ENCODE measurements at regions not wholly inside any gene's neighbourhood (a gene's known extent, or its start where the extent isn't known, plus 50 kb on each side); places are given as distances from the start of the nearest gene placed in this dataset.

DNA sequence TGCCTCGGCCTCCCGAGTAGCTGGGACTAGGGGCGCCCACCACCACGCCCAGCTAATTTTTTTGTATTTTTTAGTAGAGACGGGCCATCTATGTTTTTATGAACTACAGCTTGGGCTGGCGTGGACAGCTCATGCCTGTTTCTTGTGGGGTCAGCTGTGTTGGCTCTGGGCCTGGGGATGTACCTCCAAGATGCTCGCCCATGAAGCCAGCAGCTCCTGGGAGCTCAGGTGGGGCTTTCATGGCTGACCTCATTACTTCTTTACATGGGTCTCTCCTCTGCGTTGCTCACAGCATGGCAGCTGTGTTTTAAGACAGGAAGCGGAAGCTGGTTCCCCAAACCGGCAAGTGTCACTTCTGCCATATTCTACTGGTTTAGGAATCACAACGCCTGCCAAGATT is 203.1 kb downstream of the SOX11 start:
- Histone ChIP-seq H3K79me2 (ENCODE audit: insufficient read depth, low read length) (no peaks in the 10 kb centered on the region), H4K20me1 (ENCODE audit: insufficient read depth) (no peaks in the 10 kb centered on the region), H3K4me2 (ENCODE audit: low read length) (no peak overlapping the region), H3K4me1 (ENCODE audit: control insufficient read depth in 1 of 2, insufficient read depth in 2 of 2, low read length in 2 of 2) (no peaks in the 10 kb centered on the region), H3K27me3 (ENCODE audit: insufficient read depth, low read length) (no peaks in the 10 kb centered on the region), H3K36me3 (ENCODE audit: control insufficient read depth in 1 of 2, insufficient read depth in 2 of 2, low read length in 2 of 2) (no peaks in the 10 kb centered on the region), H3K4me3 (replicated peaks in 1 of 2; ENCODE audit: low read depth in 1 of 2, low read length in 2 of 2) (no peak overlapping the region), H3K27ac (ENCODE audit: low read depth, low read length) (no peak overlapping the region), H3K9me3 (ENCODE audit: control insufficient read depth in 1 of 2, insufficient read depth in 1 of 2, low read depth in 1 of 2, low read length in 2 of 2) (peaks cover 6 to 16% of the 10 kb centered on the region in 2 experiments; a peak in 2 of 4 replicates), H3K9me2 (ENCODE audit: insufficient read depth) (no peaks in the 10 kb centered on the region), H2AFZ (ENCODE audit: low read depth, low read length, poor library complexity, severe bottlenecking) (no peak overlapping the region), H3K9ac (ENCODE audit: low read length) (no peak overlapping the region)
- intact Hi-C loops (cut with micrococcal nuclease): no loop called here
- no peak for DNase-seq (ENCODE audit: low read depth, low spot score)
- RAD21 ChIA-PET (ENCODE audit: low non-redundant PET in 1 of 2, low total read pairs in 2 of 2, uncharacterized antibody in 2 of 2, unreplicated experiment in 2 of 2): no interaction called here
- CTCF ChIA-PET: no interaction called here
- no TSS peak for BruUV-seq (replicated peaks)
- ATAC-seq: no peak
- POLR2A ChIA-PET: no interaction called here
- TF ChIP-seq EZH2 (IDR thresholded peaks at IDR 0.05): no peak
- TF ChIP-seq YY1 (IDR thresholded peaks at IDR 0.05; ENCODE audit: extremely low read depth, insufficient replicate concordance, low read depth, low read length): no peak
- TF ChIP-seq CEBPB (IDR thresholded peaks at IDR 0.05; ENCODE audit: low read depth): no peak
- TF ChIP-seq EZH2phosphoT487 (IDR thresholded peaks at IDR 0.05; ENCODE audit: borderline replicate concordance): no peak
- TF ChIP-seq POLR2A (IDR thresholded peaks at IDR 0.05; ENCODE audit: borderline replicate concordance, extremely low read depth, insufficient read depth, insufficient read length): no peak
- TF ChIP-seq ZNF274 (IDR thresholded peaks at IDR 0.05; ENCODE audit: low read depth, low read length): no peak
- no peak for TF ChIP-seq REST (IDR thresholded peaks at IDR 0.05; ENCODE audit: low read depth)
- TF ChIP-seq ELF1 (IDR thresholded peaks at IDR 0.05; ENCODE audit: borderline replicate concordance, low read depth): no peak

Measured in HCT116 (cell line).